Peyer's patch (tissue), 4 donors: ENCODE measurements at regions not wholly inside any gene's neighbourhood (a gene's known extent, or its start where the extent isn't known, plus 50 kb on each side); places are given as distances from the start of the nearest gene placed in this dataset.

Experiments used
- DNase-seq, 3 donors: peaks; one replicate each; pipeline ENCODE4 v3.0.0-alpha.2; 2017 to 2019
- H3K27ac ChIP-seq, 4 donors: fragments of 200-600 bp; sonication (generic); one replicate each; pipeline ENCODE4 v1.5.1; 2016 to 2019
- H3K27me3 ChIP-seq, 2 donors: fragments of 200-600 bp; sonication (generic); one replicate each; pipeline ENCODE4 v1.5.1; 2019
- H3K36me3 ChIP-seq, 3 donors: fragments of 200-600 bp; sonication (generic); one replicate each; pipeline ENCODE4 v1.5.1; 2016 to 2019
- H3K4me1 ChIP-seq, 4 donors: fragments of 200-600 bp; sonication (generic); one replicate each; pipeline ENCODE4 v1.5.1; 2016 to 2019
- H3K4me3 ChIP-seq, 4 donors: fragments of 200-600 bp; sonication (generic); 1 replicate in 3 of 4; 2 replicates in 1 of 4; pipeline ENCODE4 v1.5.1; 2016 to 2019; ENCODE audit warnings: mild to moderate bottlenecking in 1 of 4
- H3K9me3 ChIP-seq, 4 donors: fragments of 200-600 bp; sonication (generic); one replicate each; pipeline ENCODE4 v1.5.1; 2016 to 2019; ENCODE audit warnings: mild to moderate bottlenecking in 1 of 4
- POLR2A ChIP-seq, 2 donors: fragments of 450-650 bp; IDR thresholded peaks; one replicate each; pipeline ENCODE4 v1.5.1; 2017; ENCODE audit warnings: antibody characterized with exemption in 2 of 2, mild to moderate bottlenecking in 2 of 2, moderate library complexity in 2 of 2
- TF ChIP-seq, protein P1 (sequence below), 6 experiments: fragments of 450-650 bp in 4 of 6; fragments of 200-600 bp in 2 of 6; sonication (generic) in 1 of 6; IDR thresholded peaks; one replicate each; pipeline ENCODE4 v1.5.1; 2017 to 2019; ENCODE audit warnings: antibody characterized with exemption in 6 of 6, mild to moderate bottlenecking in 3 of 6, moderate library complexity in 1 of 6

DNA sequence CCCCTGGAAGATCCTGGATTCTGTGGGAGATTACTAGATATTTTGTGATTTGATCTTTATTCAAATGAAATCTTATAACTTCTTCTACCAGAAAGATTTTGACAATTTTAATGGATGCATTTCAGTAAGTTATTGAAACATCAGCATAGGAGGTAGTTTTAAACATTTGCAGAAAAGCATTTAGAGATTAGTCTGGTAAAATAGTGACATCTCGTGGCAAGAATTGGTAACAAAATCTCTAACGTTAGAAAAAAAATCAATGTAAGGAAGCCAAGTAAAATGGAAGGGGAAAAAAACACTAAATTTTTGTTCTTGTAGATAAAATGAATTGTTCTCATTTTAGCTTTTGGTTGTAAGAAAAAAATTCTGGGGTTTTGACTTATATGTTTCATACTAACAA is 73.3 kb downstream of the TASL start:
- TF ChIP-seq POLR2A (IDR thresholded peaks at IDR 0.05): no peak
- TF ChIP-seq, protein P1, sequence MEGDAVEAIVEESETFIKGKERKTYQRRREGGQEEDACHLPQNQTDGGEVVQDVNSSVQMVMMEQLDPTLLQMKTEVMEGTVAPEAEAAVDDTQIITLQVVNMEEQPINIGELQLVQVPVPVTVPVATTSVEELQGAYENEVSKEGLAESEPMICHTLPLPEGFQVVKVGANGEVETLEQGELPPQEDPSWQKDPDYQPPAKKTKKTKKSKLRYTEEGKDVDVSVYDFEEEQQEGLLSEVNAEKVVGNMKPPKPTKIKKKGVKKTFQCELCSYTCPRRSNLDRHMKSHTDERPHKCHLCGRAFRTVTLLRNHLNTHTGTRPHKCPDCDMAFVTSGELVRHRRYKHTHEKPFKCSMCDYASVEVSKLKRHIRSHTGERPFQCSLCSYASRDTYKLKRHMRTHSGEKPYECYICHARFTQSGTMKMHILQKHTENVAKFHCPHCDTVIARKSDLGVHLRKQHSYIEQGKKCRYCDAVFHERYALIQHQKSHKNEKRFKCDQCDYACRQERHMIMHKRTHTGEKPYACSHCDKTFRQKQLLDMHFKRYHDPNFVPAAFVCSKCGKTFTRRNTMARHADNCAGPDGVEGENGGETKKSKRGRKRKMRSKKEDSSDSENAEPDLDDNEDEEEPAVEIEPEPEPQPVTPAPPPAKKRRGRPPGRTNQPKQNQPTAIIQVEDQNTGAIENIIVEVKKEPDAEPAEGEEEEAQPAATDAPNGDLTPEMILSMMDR (IDR thresholded peaks at IDR 0.05): peak; percentile 16 to 35 (median 24)
- no peaks in the 10 kb centered on the region for H3K27me3 ChIP-seq
- H3K4me3 ChIP-seq: no peak overlapping the region
- H3K36me3 ChIP-seq: no peaks in the 10 kb centered on the region
- no peaks in the 10 kb centered on the region for H3K9me3 ChIP-seq
- no peak for DNase-seq
- H3K4me1 ChIP-seq: no peaks in the 10 kb centered on the region
- no peak overlapping the region for H3K27ac ChIP-seq

DNA sequence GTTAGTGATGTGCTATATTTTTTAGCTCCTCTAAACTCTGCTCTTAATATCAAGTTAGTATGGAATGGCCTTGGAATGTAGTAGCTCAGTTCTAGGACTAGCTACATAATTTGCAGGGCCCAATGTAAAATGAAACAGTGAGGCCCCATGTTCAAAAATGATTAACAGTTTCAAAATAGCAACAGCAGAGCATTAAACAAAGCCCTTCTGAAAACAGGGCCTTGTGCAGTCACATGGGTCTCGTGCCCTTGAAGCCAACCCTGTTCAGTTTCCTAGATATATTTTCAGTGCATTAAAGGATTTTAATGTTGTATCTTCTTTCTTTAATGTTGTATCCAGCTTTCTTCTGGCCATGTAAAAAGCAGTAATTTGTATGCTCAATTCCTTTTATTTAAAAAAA is 82.1 kb downstream of the TASL start:
- no peak overlapping the region for H3K4me3 ChIP-seq
- H3K4me1 ChIP-seq: no peaks in the 10 kb centered on the region
- TF ChIP-seq POLR2A (IDR thresholded peaks at IDR 0.05): no peak
- no peaks in the 10 kb centered on the region for H3K9me3 ChIP-seq
- no peak for DNase-seq
- H3K27ac ChIP-seq: no peak overlapping the region
- H3K36me3 ChIP-seq: no peaks in the 10 kb centered on the region
- no peaks in the 10 kb centered on the region for H3K27me3 ChIP-seq

GRCh38 chrX:30493348-30493747 is 84.2 kb downstream of the TASL start:
- Histone ChIP-seq H3K4me1 (no peaks in the 10 kb centered on the region), H3K9me3 (no peaks in the 10 kb centered on the region), H3K36me3 (no peaks in the 10 kb centered on the region), H3K27me3 (no peaks in the 10 kb centered on the region), H3K4me3 (no peak overlapping the region), H3K27ac (no peak overlapping the region)
- no peak for TF ChIP-seq POLR2A (IDR thresholded peaks at IDR 0.05)
- TF ChIP-seq, protein P1 (IDR thresholded peaks at IDR 0.05): no peak
- DNase-seq: no peak

- TF ChIP-seq POLR2A (IDR thresholded peaks at IDR 0.05): no peak
- TF ChIP-seq, protein P1 (IDR thresholded peaks at IDR 0.05): no peak
- Histone ChIP-seq H3K27ac (no peak overlapping the region), H3K27me3 (no peaks in the 10 kb centered on the region), H3K36me3 (no peaks in the 10 kb centered on the region), H3K4me3 (no peak overlapping the region), H3K9me3 (no peaks in the 10 kb centered on the region), H3K4me1 (no peaks in the 10 kb centered on the region)
- no peak for DNase-seq
Measured at GRCh38 chrX:30489323-30489722, 88.2 kb downstream of the TASL start.

- H3K36me3 ChIP-seq: no peaks in the 10 kb centered on the region
- H3K4me3 ChIP-seq: no peak overlapping the region
- no peaks in the 10 kb centered on the region for H3K27me3 ChIP-seq
- TF ChIP-seq POLR2A (IDR thresholded peaks at IDR 0.05): no peak
- TF ChIP-seq, protein P1 (IDR thresholded peaks at IDR 0.05): no peak
- H3K9me3 ChIP-seq: no peaks in the 10 kb centered on the region
- no peaks in the 10 kb centered on the region for H3K4me1 ChIP-seq
- DNase-seq: no peak
- no peak overlapping the region for H3K27ac ChIP-seq
Measured at GRCh38 chrX:30488092-30488491, 89.5 kb downstream of the TASL start.

DNA sequence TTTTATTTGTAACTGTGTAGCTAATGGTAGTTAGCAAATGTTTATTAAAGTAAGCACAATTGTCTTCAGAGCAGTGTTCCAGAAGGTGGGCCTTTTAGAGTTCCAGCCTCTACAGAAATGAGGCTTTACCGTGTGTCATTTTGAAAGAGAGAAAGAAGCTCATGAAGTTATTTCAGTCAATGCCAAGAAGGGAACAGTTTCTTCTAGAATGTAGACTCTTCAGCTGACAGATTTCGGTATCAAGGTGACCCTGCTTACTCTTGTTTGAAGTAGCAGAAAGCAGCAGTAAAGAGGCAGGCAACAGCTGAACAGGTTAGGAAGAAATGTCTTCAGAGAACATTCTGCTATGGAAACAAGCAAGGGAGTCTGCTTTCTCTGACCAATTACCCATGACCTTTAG is 93.6 kb downstream of the TASL start:
- no peak overlapping the region for H3K4me3 ChIP-seq
- TF ChIP-seq, protein P1 (IDR thresholded peaks at IDR 0.05): no peak
- TF ChIP-seq POLR2A (IDR thresholded peaks at IDR 0.05): no peak

More for the DNA sequence above, 93.6 kb downstream of the TASL start:
- no peak for DNase-seq
- no peaks in the 10 kb centered on the region for H3K27me3 ChIP-seq
- H3K27ac ChIP-seq: no peak overlapping the region
- no peaks in the 10 kb centered on the region for H3K9me3 ChIP-seq
- no peaks in the 10 kb centered on the region for H3K36me3 ChIP-seq
- H3K4me1 ChIP-seq: no peaks in the 10 kb centered on the region
